GM19395 (cell line): ENCODE measurements at regions not wholly inside any gene's neighbourhood (a gene's known extent, or its start where the extent isn't known, plus 50 kb on each side); places are given as distances from the start of the nearest gene placed in this dataset.

Experiments used
- ATAC-seq: cut with Tn5 transposase; IDR thresholded peaks from one replicate; pipeline ENCODE4 v1.9.1; 2021; ENCODE audit warnings: mild to moderate bottlenecking, moderate library complexity; ENCODE audit not compliant: unreplicated experiment

GRCh38 chr1:71269179-71269578, 188.3 kb upstream of the ZRANB2 start:
- no peak for ATAC-seq

GRCh38 chr1:71267220-71267619, 186.4 kb upstream of the ZRANB2 start:
- no peak for ATAC-seq

GRCh38 chr1:71264039-71264438, 183.2 kb upstream of the ZRANB2 start:
- no peak for ATAC-seq

- ATAC-seq: no peak
Measured at GRCh38 chr1:71262970-71263369, 182.1 kb upstream of the ZRANB2 start.

GRCh38 chr1:71252900-71253299, 172.1 kb upstream of the ZRANB2 start:
- no peak for ATAC-seq

- ATAC-seq: peak; percentile 52
Measured at GRCh38 chr1:71245246-71245645, 164.4 kb upstream of the ZRANB2 start.

GRCh38 chr1:71242239-71242638, 161.4 kb upstream of the ZRANB2 start:
- ATAC-seq: no peak

GRCh38 chr1:71240656-71241055, 159.8 kb upstream of the ZRANB2 start:
- ATAC-seq: no peak

- ATAC-seq: no peak
Measured at GRCh38 chr1:71236503-71236902, 155.7 kb upstream of the ZRANB2 start.

- ATAC-seq: no peak
Measured at GRCh38 chr1:71233645-71234044, 152.8 kb upstream of the ZRANB2 start.

- no peak for ATAC-seq
Measured at GRCh38 chr1:71232786-71233185, 152.0 kb upstream of the ZRANB2 start.

- ATAC-seq: no peak
Measured at GRCh38 chr1:71232166-71232763, 151.4 kb upstream of the ZRANB2 start.

GRCh38 chr1:71231751-71232150, 150.9 kb upstream of the ZRANB2 start:
- no peak for ATAC-seq

GRCh38 chr1:71228742-71229365, 148.0 kb upstream of the ZRANB2 start:
- ATAC-seq: no peak

GRCh38 chr1:71228241-71228640, 147.4 kb upstream of the ZRANB2 start:
- no peak for ATAC-seq

GRCh38 chr1:71224741-71225377, 144.0 kb upstream of the ZRANB2 start:
- no peak for ATAC-seq

- no peak for ATAC-seq
Measured at GRCh38 chr1:71223641-71224340, 143.0 kb upstream of the ZRANB2 start.

- ATAC-seq: no peak
Measured at GRCh38 chr1:71222668-71223067, 141.8 kb upstream of the ZRANB2 start.

- no peak for ATAC-seq
Measured at GRCh38 chr1:71210718-71211117, 129.9 kb upstream of the ZRANB2 start.

GRCh38 chr1:71203241-71203640, 122.4 kb upstream of the ZRANB2 start:
- no peak for ATAC-seq

- no peak for ATAC-seq
Measured at GRCh38 chr1:71200503-71200902, 119.7 kb upstream of the ZRANB2 start.

- no peak for ATAC-seq
Measured at GRCh38 chr1:71196685-71197084, 115.8 kb upstream of the ZRANB2 start.
